Keratinocyte (primary cell): ENCODE measurements at regions not wholly inside any gene's neighbourhood (a gene's known extent, or its start where the extent isn't known, plus 50 kb on each side); places are given as distances from the start of the nearest gene placed in this dataset.

ENCODE experiments used
- DNase-seq: peaks from one replicate; pipeline ENCODE4 v3.0.0-alpha.2; 2011; ENCODE audit warnings: low read depth, missing footprints, low spot score
- FAIRE-seq: peaks from 2 replicates; lab custom pipeline; 2011; peaks lifted over from hg19 to GRCh38; lab: Jason Lieb, UNC
- H2AFZ ChIP-seq: 2 replicates; pipeline ENCODE4 v1.6.0; 2012; ENCODE audit warnings: low read length, control low read depth, inconsistent platforms; ENCODE audit not compliant: control insufficient read depth
- H3K27ac ChIP-seq: 2 replicates; pipeline ENCODE4 v1.5.1; 2011; ENCODE audit warnings: low read length; ENCODE audit not compliant: control insufficient read depth, insufficient read depth
- H3K27me3 ChIP-seq: 3 replicates; pipeline ENCODE4 v1.6.0; 2011; ENCODE audit warnings: low read length; ENCODE audit not compliant: control insufficient read depth, insufficient read depth; ENCODE audit errors: extremely low read depth
- H3K36me3 ChIP-seq, 2 experiments: 2 replicates in 1 of 2; 3 replicates in 1 of 2; pipeline ENCODE4 v1.5.1; 2011; ENCODE audit warnings: low read length in 2 of 2, mild to moderate bottlenecking in 1 of 2; ENCODE audit not compliant: control insufficient read depth in 2 of 2, insufficient read depth in 2 of 2; ENCODE audit errors: extremely low read depth in 1 of 2
- H3K4me1 ChIP-seq: 3 replicates; pipeline ENCODE4 v1.5.1; 2011; ENCODE audit warnings: low read length; ENCODE audit not compliant: control insufficient read depth, insufficient read depth; ENCODE audit errors: extremely low read depth
- H3K4me2 ChIP-seq: 3 replicates; pipeline ENCODE4 v1.6.0; 2011; ENCODE audit warnings: low read depth, low read length; ENCODE audit not compliant: control insufficient read depth, insufficient read depth; ENCODE audit errors: extremely low read depth
- H3K4me3 ChIP-seq, 3 experiments: fragments of 200-600 bp in 1 of 3; sonication (generic) in 1 of 3; 2 replicates in 2 of 3; 3 replicates in 1 of 3; pipeline ENCODE4 v1.5.1; 2011 to 2016; ENCODE audit warnings: low read length in 3 of 3, mild to moderate bottlenecking in 3 of 3, control low read depth in 2 of 3, inconsistent platforms in 1 of 3, low read depth in 1 of 3, mixed read lengths in 1 of 3, mixed run types in 1 of 3, moderate library complexity in 1 of 3; ENCODE audit not compliant: control insufficient read depth in 2 of 3, insufficient read depth in 2 of 3; ENCODE audit errors: extremely low read depth in 1 of 3
- H3K79me2 ChIP-seq: 2 replicates; pipeline ENCODE4 v1.6.0; 2012; ENCODE audit warnings: low read length; ENCODE audit not compliant: control insufficient read depth, insufficient read depth
- H3K9ac ChIP-seq: 3 replicates; pipeline ENCODE4 v1.6.0; 2011; ENCODE audit warnings: low read length; ENCODE audit not compliant: control insufficient read depth, insufficient read depth; ENCODE audit errors: extremely low read depth
- H3K9me1 ChIP-seq: 3 replicates; pipeline ENCODE4 v1.6.0; 2011; ENCODE audit warnings: low read length; ENCODE audit not compliant: control insufficient read depth, insufficient read depth; ENCODE audit errors: extremely low read depth
- H3K9me3 ChIP-seq: 2 replicates; pipeline ENCODE4 v1.5.1; 2012; ENCODE audit warnings: low read depth, low read length; ENCODE audit not compliant: control insufficient read depth
- H4K20me1 ChIP-seq: 3 replicates; pipeline ENCODE4 v1.6.0; 2011; ENCODE audit warnings: low read length; ENCODE audit not compliant: control insufficient read depth, insufficient read depth; ENCODE audit errors: extremely low read depth
- CTCF ChIP-seq, 3 experiments: IDR thresholded peaks in 1 of 3; conservative IDR thresholded peaks in 1 of 3; optimal IDR thresholded peaks in 1 of 3; 2 replicates in 2 of 3; 3 replicates in 1 of 3; pipeline versions ENCODE3 to v1.5.1; 2011; ENCODE audit warnings: low read length in 3 of 3, mild to moderate bottlenecking in 3 of 3, moderate library complexity in 2 of 3, control low read depth in 1 of 3, inconsistent platforms in 1 of 3; ENCODE audit not compliant: insufficient read depth in 2 of 3; ENCODE audit errors: extremely low read depth in 1 of 3
- EZH2 ChIP-seq: IDR thresholded peaks from one replicate; pipeline ENCODE4 v1.6.1; 2012; ENCODE audit warnings: inconsistent platforms, mild to moderate bottlenecking, low read length, moderate library complexity
- dilution Hi-C: fragments of 300-500 bp; cut with MboI; formaldehyde crosslinking; loops from one replicate; pipeline ENCODE4 v1.7.0; 2020; ENCODE audit warnings: low sequenced_read_pairs; ENCODE audit not compliant: extremely low pct_ligation_motif_present

DNA sequence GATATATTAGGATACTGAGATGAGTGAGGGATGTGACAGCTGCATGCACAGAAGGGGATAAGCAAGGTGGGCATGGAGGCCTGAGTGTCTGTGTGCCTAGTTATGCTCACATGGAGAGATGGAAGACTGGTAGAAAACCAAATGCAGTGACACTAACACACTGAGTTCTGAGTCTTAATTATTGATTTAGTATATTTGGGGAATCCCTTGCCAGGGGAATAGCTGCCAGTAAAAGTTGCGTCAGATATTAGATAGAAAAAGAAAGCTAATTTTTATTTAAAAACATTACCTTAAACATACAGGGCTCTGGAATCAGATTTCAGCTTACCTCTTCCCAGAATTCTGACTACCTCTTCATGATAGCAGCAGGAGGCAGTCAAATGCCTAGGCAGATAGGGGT, 620.5 kb downstream of the METTL15 start:
- H2AFZ ChIP-seq = no peak overlapping the region
- H3K4me3 ChIP-seq = no peak overlapping the region
- FAIRE-seq (no peak), DNase-seq (no peak)
- H3K79me2 ChIP-seq = no peaks in the 10 kb centered on the region
- no peaks in the 10 kb centered on the region for H3K27me3 ChIP-seq
- H3K9me1 ChIP-seq = no peaks in the 10 kb centered on the region
- TF ChIP-seq CTCF (optimal IDR thresholded peaks at IDR 0.05 in 1 of 3, IDR thresholded peaks at IDR 0.05 in 1 of 3, conservative IDR thresholded peaks at IDR 0.05 in 1 of 3; ENCODE audit: extremely low read depth in 1 of 3, insufficient read depth in 2 of 3, low read length in 3 of 3) (no peak), EZH2 (no peak)
- H3K27ac ChIP-seq = no peak overlapping the region
- H3K9ac ChIP-seq = no peak overlapping the region
- dilution Hi-C loops = no loop called here
- no peaks in the 10 kb centered on the region for H3K36me3 ChIP-seq
- H3K9me3 ChIP-seq = no peaks in the 10 kb centered on the region
- no peak overlapping the region for H3K4me2 ChIP-seq
- no peaks in the 10 kb centered on the region for H4K20me1 ChIP-seq
- no peaks in the 10 kb centered on the region for H3K4me1 ChIP-seq

DNA sequence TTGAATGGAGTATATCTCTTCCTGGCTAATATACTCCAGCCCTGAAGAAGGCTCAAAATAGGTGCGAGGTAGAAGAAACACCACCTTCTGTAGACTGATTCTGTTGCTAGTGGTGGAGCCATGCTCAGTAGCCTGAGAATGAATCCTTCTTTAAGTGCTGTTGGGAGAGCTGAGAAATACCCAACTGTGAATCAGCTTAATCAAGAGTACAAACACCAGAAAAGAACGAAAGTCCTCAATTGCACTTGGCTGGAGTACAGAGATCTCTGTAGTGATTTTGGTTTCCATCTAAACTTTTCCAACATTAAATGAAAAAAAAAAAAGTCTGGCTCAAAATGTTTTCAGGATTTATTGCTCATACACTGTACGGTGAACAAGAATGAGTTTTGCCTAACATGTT, 619.1 kb downstream of the METTL15 start:
- Histone ChIP-seq H3K9ac (no peak overlapping the region), H3K4me1 (no peaks in the 10 kb centered on the region), H4K20me1 (no peaks in the 10 kb centered on the region), H2AFZ (no peak overlapping the region), H3K27me3 (no peaks in the 10 kb centered on the region), H3K27ac (no peak overlapping the region), H3K4me2 (no peak overlapping the region), H3K9me3 (no peaks in the 10 kb centered on the region), H3K4me3 (no peak overlapping the region), H3K36me3 (no peaks in the 10 kb centered on the region), H3K79me2 (no peaks in the 10 kb centered on the region), H3K9me1 (no peaks in the 10 kb centered on the region)
- no peak for DNase-seq
- dilution Hi-C loops = no loop called here
- no peak for FAIRE-seq
- no peak for TF ChIP-seq CTCF (optimal IDR thresholded peaks at IDR 0.05 in 1 of 3, IDR thresholded peaks at IDR 0.05 in 1 of 3, conservative IDR thresholded peaks at IDR 0.05 in 1 of 3; ENCODE audit: extremely low read depth in 1 of 3, insufficient read depth in 2 of 3, low read length in 3 of 3)
- TF ChIP-seq EZH2 = no peak
